RWPE2 (cell line): ENCODE measurements at regions not wholly inside any gene's neighbourhood (a gene's known extent, or its start where the extent isn't known, plus 50 kb on each side); places are given as distances from the start of the nearest gene placed in this dataset.

Experiments used
- ATAC-seq: fragments of 200-7000 bp; cut with Tn5 transposase; 3 replicates; pipeline ENCODE4 v1.9.1; 2021; ENCODE audit warnings: low read depth
- DNase-seq: peaks from one replicate; pipeline ENCODE4 v3.0.0-alpha.2; 2020; ENCODE audit warnings: low spot score
- H3K27ac ChIP-seq: fragments of 450-650 bp; 2 replicates; pipeline ENCODE4 v1.5.1; 2017; ENCODE audit warnings: mild to moderate bottlenecking; ENCODE audit not compliant: poor library complexity, severe bottlenecking
- H3K27me3 ChIP-seq: fragments of 250-450 bp; sonication (Bioruptor Pico); 2 replicates; pipeline ENCODE4 v1.5.1; 2021; ENCODE audit warnings: mild to moderate bottlenecking, moderate library complexity; ENCODE audit not compliant: insufficient read depth, poor library complexity, severe bottlenecking
- H3K36me3 ChIP-seq: fragments of 250-450 bp; sonication (Bioruptor Pico); 2 replicates; pipeline ENCODE4 v1.5.1; 2020; ENCODE audit warnings: low read depth, mild to moderate bottlenecking, moderate library complexity
- H3K4me1 ChIP-seq: fragments of 250-450 bp; sonication (Bioruptor Pico); 2 replicates; pipeline ENCODE4 v1.5.1; 2021; ENCODE audit warnings: mild to moderate bottlenecking, moderate library complexity; ENCODE audit not compliant: insufficient read depth, poor library complexity, severe bottlenecking
- H3K4me3 ChIP-seq: fragments of 250-450 bp; sonication (Bioruptor Pico); 2 replicates; pipeline ENCODE4 v1.5.1; 2021; ENCODE audit warnings: mild to moderate bottlenecking, moderate library complexity; ENCODE audit not compliant: severe bottlenecking
- H3K9me3 ChIP-seq: fragments of 250-450 bp; sonication (Bioruptor Pico); 2 replicates; pipeline ENCODE4 v1.5.1; 2021; ENCODE audit warnings: mild to moderate bottlenecking, moderate library complexity; ENCODE audit not compliant: severe bottlenecking
- TF ChIP-seq, protein P1 (sequence below): fragments of 450-650 bp; IDR thresholded peaks from one replicate; pipeline ENCODE4 v1.5.1; 2017; ENCODE audit warnings: mild to moderate bottlenecking, moderate library complexity; ENCODE audit not compliant: poor library complexity, severe bottlenecking

DNA sequence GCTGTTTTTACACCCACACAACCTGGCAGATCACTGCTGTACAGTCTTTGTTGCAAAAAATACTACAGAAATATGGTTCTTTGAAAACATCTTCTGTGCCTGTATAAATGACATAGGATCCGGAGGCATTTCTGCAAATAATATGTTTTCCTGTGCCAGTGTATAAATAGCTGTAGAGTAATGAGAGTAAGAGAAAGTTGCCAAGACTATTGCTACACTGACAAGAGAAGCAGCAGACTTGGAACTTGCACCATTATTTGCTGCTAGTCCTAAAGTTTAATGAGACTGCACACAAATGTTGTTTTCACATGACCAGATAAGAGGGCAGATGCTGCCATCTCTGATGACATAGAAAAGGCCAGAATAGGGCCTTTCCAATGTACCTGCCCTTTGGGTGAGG lies 50.0 kb upstream of the DTNBP1 start:
- Histone ChIP-seq H3K4me1 (peaks cover 4% of the 10 kb centered on the region), H3K4me3 (no peak overlapping the region), H3K27me3 (no peaks in the 10 kb centered on the region), H3K9me3 (no peaks in the 10 kb centered on the region), H3K36me3 (no peaks in the 10 kb centered on the region), H3K27ac (no peak overlapping the region)
- TF ChIP-seq, protein P1, sequence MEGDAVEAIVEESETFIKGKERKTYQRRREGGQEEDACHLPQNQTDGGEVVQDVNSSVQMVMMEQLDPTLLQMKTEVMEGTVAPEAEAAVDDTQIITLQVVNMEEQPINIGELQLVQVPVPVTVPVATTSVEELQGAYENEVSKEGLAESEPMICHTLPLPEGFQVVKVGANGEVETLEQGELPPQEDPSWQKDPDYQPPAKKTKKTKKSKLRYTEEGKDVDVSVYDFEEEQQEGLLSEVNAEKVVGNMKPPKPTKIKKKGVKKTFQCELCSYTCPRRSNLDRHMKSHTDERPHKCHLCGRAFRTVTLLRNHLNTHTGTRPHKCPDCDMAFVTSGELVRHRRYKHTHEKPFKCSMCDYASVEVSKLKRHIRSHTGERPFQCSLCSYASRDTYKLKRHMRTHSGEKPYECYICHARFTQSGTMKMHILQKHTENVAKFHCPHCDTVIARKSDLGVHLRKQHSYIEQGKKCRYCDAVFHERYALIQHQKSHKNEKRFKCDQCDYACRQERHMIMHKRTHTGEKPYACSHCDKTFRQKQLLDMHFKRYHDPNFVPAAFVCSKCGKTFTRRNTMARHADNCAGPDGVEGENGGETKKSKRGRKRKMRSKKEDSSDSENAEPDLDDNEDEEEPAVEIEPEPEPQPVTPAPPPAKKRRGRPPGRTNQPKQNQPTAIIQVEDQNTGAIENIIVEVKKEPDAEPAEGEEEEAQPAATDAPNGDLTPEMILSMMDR = no peak
- DNase-seq (no peak), ATAC-seq (no peak)
